RPMI7951 (cell line): ENCODE measurements at regions not wholly inside any gene's neighbourhood (a gene's known extent, or its start where the extent isn't known, plus 50 kb on each side); places are given as distances from the start of the nearest gene placed in this dataset.

Source experiments
- DNase-seq: peaks from one replicate; pipeline ENCODE4 v3.0.0-alpha.2; 2012; ENCODE audit warnings: low read depth

- DNase-seq, result no peak
These were observed 439.8 kb upstream of the JARID2 start for GRCh38 chr6:14806101-14806500.

GRCh38 chr6:14807130-14807529 lies 438.7 kb upstream of the JARID2 start:
- no peak for DNase-seq

GRCh38 chr6:14807971-14808370 lies 437.9 kb upstream of the JARID2 start:
- no peak for DNase-seq

- peak; percentile 26 for DNase-seq
These were observed 435.8 kb upstream of the JARID2 start for GRCh38 chr6:14810021-14810420.

GRCh38 chr6:14811775-14812428 lies 434.0 kb upstream of the JARID2 start:
- no peak for DNase-seq

GRCh38 chr6:14814016-14814415 lies 431.9 kb upstream of the JARID2 start:
- no peak for DNase-seq

DNA sequence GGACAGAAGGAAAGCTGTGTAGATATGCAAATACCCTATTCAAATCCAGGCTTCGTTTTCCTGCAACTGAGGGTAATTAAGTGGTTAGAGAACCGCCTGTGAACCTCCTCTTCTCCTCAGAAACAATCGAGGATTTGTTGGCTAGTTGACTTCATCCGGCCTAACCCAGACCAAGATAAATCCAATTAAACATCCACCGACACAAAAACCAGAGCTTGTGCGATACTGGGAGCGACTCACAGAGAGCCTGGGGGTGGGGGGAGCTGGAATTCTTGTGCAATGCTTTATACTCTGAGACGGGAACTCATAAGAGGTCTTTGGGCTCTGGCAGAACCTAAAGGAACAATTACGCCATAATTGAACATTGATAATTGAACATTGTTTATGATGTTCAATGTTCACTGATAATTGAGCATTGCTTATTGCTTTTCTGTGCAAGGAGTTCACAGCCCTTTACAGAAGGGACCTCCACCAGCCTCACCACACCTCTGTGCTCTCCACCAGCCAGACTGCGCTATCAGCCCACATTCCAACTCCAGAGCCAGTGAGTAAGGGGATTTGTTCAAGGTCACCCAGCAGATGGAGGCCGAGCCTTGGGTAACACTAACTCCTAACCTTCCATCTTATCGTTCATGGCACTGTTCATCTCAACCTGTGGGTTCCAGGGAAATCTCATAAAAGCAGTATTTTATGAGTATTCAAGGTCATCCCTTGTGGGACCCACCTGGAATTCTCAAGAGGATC lies 429.6 kb upstream of the JARID2 start:
- peak; percentile 61 for DNase-seq

DNA sequence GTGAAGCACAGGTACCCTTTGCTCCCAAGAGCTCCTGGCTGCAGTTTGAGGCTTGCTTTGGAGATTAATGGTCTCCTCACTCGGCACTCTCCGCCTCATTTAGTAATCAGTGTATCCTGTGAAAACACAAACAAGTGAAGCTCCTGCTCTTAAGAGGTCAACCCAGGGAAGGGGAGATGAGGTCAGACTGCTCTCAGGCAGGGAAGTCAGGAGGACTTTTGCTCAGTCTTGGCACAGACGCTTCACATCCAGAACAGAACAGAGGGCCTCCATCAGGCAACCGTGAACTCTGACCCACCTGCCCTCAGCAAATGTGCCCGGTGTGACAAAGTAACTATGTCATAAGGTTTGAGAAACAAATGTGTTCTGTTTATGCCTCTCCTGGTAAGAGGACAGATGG lies 428.8 kb upstream of the JARID2 start:
- no peak for DNase-seq

GRCh38 chr6:14818422-14818884 lies 427.4 kb upstream of the JARID2 start:
- peak; percentile 11 for DNase-seq

DNA sequence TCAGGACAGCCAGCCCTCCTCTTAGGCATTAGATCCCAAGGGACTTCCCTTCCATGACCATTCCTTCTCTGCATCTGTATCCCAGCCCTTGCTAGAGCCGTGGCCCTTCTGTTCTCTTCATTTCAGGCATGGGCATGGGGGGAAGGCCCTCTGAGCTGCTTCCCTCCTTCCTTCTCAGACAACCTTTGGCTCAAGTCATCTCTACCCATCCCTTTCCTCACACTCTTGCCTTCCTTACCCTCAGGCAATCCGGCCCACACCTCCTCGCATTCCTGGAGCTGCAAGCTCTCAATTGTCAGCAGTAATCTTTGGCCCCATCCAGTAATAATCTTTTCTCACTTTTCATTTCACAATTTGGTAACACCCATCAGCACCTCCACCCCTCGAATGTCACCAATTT lies 426.9 kb upstream of the JARID2 start:
- DNase-seq, result no peak

GRCh38 chr6:14819840-14820420 lies 425.9 kb upstream of the JARID2 start:
- DNase-seq, result no peak

GRCh38 chr6:14822012-14822553 lies 423.8 kb upstream of the JARID2 start:
- no peak for DNase-seq

DNA sequence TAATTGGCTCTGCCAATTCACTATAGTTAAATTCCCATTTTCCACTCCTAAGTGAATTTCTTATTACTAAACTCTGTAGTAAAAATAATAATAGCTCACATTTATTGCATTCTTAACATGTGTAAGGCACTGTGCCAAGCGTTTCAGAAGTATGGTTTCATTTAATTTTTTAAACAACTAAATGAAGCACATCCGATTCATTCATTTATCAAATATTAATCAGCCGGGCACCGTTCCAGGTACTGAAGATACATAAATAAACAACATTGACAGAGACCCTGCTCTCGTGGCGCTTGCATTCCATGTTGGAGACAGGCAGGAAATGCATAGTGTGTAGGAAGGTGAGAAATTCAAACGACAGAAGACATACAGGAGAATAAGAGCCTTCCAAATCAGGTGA lies 423.2 kb upstream of the JARID2 start:
- no peak for DNase-seq

DNA sequence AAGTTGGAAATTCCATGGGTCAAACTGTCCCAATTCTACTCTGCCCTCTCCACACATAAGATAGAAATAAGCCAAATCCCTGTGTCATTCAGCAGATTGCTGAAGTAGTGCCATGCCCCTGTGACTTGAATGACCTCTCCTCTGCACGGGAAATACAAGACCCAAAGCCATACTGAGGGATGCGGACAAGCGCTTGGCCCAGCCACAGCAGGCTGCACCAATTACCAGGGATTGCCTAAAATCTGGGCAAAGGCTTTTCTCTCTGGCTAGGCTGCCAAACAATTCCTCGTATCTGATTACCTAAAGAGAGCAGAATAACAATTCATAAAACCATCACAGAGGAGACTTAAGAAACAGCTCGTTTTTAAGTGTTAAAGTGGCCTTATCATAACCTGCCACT lies 421.8 kb upstream of the JARID2 start:
- DNase-seq, result no peak

- peak; percentile 39 for DNase-seq
These were observed 421.2 kb upstream of the JARID2 start for GRCh38 chr6:14824484-14825275.

- DNase-seq, result no peak
These were observed 419.4 kb upstream of the JARID2 start for GRCh38 chr6:14826456-14826855.

DNA sequence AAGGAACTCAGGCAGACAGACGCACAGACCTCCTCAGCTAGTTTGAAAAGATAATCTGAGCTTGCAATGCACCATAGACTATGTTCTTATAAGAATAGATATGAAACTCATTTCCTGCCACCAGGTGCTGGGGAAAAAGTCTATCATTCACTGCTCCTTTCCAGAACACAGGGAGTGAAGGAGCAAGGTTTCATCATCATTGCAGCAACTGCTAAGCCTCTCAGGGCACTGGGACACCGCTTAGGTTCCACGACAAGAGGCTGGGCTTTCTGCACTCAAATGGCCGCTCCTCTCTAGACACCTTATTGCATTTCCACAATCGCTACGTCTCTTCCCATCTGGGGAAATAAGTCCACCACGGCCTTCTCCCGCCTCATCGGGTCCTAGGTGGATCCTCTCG lies 418.5 kb upstream of the JARID2 start:
- DNase-seq, result no peak

GRCh38 chr6:14828201-14828611 lies 417.7 kb upstream of the JARID2 start:
- DNase-seq, result no peak

- no peak for DNase-seq
These were observed 414.8 kb upstream of the JARID2 start for GRCh38 chr6:14831070-14831469.

GRCh38 chr6:14831937-14832336 lies 413.9 kb upstream of the JARID2 start:
- DNase-seq, result no peak

GRCh38 chr6:14832427-14832826 lies 413.4 kb upstream of the JARID2 start:
- DNase-seq, result no peak
